IMR-90 (cell line): ENCODE measurements at regions not wholly inside any gene's neighbourhood (a gene's known extent, or its start where the extent isn't known, plus 50 kb on each side); places are given as distances from the start of the nearest gene placed in this dataset.

Experiments used
- ATAC-seq: fragments of 200-7000 bp; cut with Tn5 transposase; 2 replicates; pipeline ENCODE4 v1.9.1; 2020; ENCODE audit warnings: low read depth, mild to moderate bottlenecking, moderate library complexity
- BruUV-seq: library from RNA; stranded (reverse); fragments of 400-500 nt; replicated peaks from 2 replicates; lab custom pipeline; 2021; lab: Mats Ljungman, UMichigan
- CTCF ChIA-PET: fragments of 300-600 bp; formaldehyde crosslinking; extraction: SDS; loops from one replicate; lab custom pipeline; 2021; ENCODE audit warnings: antibody characterized with exemption; lab: Yijun Ruan, JAX
- POLR2A ChIA-PET: fragments of 300-600 bp; sonication (Branson Sonifier 250); formaldehyde crosslinking; loops from one replicate; lab custom pipeline; 2022; ENCODE audit warnings: antibody characterized with exemption; ENCODE audit not compliant: unreplicated experiment; lab: Charles Lee
- DNase-seq: peaks from one replicate; pipeline ENCODE4 v3.0.0; 2013
- H2AFZ ChIP-seq: replicated peaks from 2 replicates; pipeline ENCODE3; 2013; ENCODE audit warnings: low read length, mild to moderate bottlenecking; ENCODE audit not compliant: poor library complexity
- H2AK5ac ChIP-seq: 2 replicates; pipeline ENCODE4 v1.6.1; 2013; ENCODE audit warnings: low read depth, low read length, inconsistent platforms
- H2AK9ac ChIP-seq: replicated peaks from 2 replicates; pipeline ENCODE3; 2013; ENCODE audit warnings: mild to moderate bottlenecking, low read depth, low read length, moderate library complexity; ENCODE audit not compliant: poor library complexity
- H2BK120ac ChIP-seq: 2 replicates; pipeline ENCODE4 v1.6.1; 2013; ENCODE audit warnings: low read depth, low read length, inconsistent platforms
- H2BK15ac ChIP-seq: 3 replicates; pipeline ENCODE4 v1.6.1; 2013; ENCODE audit warnings: low read depth, low read length, inconsistent platforms
- H2BK20ac ChIP-seq: 2 replicates; pipeline ENCODE4 v1.6.1; 2013; ENCODE audit warnings: low read depth, mild to moderate bottlenecking, inconsistent platforms, low read length, moderate library complexity
- H2BK5ac ChIP-seq: 2 replicates; pipeline ENCODE4 v1.6.1; 2013; ENCODE audit warnings: mild to moderate bottlenecking, low read depth, low read length, inconsistent platforms; ENCODE audit not compliant: poor library complexity, severe bottlenecking
- H3K14ac ChIP-seq: replicated peaks from 2 replicates; pipeline ENCODE4 v1.6.1; 2013; ENCODE audit warnings: low read depth, low read length, inconsistent platforms
- H3K18ac ChIP-seq: 2 replicates; pipeline ENCODE4 v1.6.1; 2013; ENCODE audit warnings: low read depth, low read length, control low read depth
- H3K23ac ChIP-seq: 2 replicates; pipeline ENCODE4 v1.6.1; 2013; ENCODE audit warnings: low read depth, low read length, inconsistent platforms
- H3K27ac ChIP-seq: 2 replicates; pipeline ENCODE4 v1.5.1; 2013; ENCODE audit warnings: mild to moderate bottlenecking, control low read depth, low read length; ENCODE audit not compliant: insufficient read depth
- H3K27me3 ChIP-seq: 2 replicates; pipeline ENCODE4 v1.6.1; 2013; ENCODE audit warnings: low read length; ENCODE audit not compliant: control insufficient read depth, insufficient read depth
- H3K36me3 ChIP-seq: 2 replicates; pipeline ENCODE4 v1.6.1; 2013; ENCODE audit warnings: low read length, mixed read lengths; ENCODE audit not compliant: control insufficient read depth, insufficient read depth
- H3K4ac ChIP-seq: 2 replicates; pipeline ENCODE4 v1.6.1; 2013; ENCODE audit warnings: low read depth, low read length, inconsistent platforms
- H3K4me1 ChIP-seq: 2 replicates; pipeline ENCODE4 v1.6.1; 2013; ENCODE audit warnings: low read length, mixed read lengths; ENCODE audit not compliant: control insufficient read depth, insufficient read depth
- H3K4me2 ChIP-seq: 2 replicates; pipeline ENCODE4 v1.6.1; 2013; ENCODE audit warnings: low read depth, mild to moderate bottlenecking, control low read depth, low read length, moderate library complexity
- H3K4me3 ChIP-seq: 2 replicates; pipeline ENCODE4 v1.5.1; 2013; ENCODE audit warnings: low read depth, mild to moderate bottlenecking, control low read depth, low read length, moderate library complexity; ENCODE audit not compliant: insufficient read depth
- H3K56ac ChIP-seq: 2 replicates; pipeline ENCODE4 v1.6.1; 2013; ENCODE audit warnings: low read length, inconsistent platforms; ENCODE audit not compliant: insufficient read depth; ENCODE audit errors: extremely low read depth
- H3K79me1 ChIP-seq, 2 experiments: 2 replicates each; pipeline ENCODE4 v1.6.1; 2013; ENCODE audit warnings: low read length in 2 of 2, inconsistent platforms in 1 of 2, low read depth in 1 of 2
- H3K9ac ChIP-seq: 2 replicates; pipeline ENCODE4 v1.6.1; 2013; ENCODE audit warnings: low read depth, low read length, control low read depth
- H3K9me1 ChIP-seq: 2 replicates; pipeline ENCODE4 v1.6.1; 2013; ENCODE audit warnings: low read length, inconsistent platforms; ENCODE audit not compliant: insufficient read depth
- H3K9me3 ChIP-seq: 2 replicates; pipeline ENCODE4 v1.6.1; 2013; ENCODE audit warnings: low read length; ENCODE audit not compliant: control insufficient read depth, insufficient read depth
- H4K20me1 ChIP-seq: 2 replicates; pipeline ENCODE4 v1.6.1; 2013; ENCODE audit warnings: low read length, inconsistent platforms; ENCODE audit not compliant: insufficient read depth
- H4K5ac ChIP-seq: 2 replicates; pipeline ENCODE4 v1.6.1; 2013; ENCODE audit warnings: mild to moderate bottlenecking, low read depth, low read length, control low read depth
- H4K8ac ChIP-seq, 2 experiments: 2 replicates each; pipeline ENCODE4 v1.6.1; 2013; ENCODE audit warnings: low read depth in 2 of 2, low read length in 2 of 2, control low read depth in 1 of 2, inconsistent platforms in 1 of 2
- H4K91ac ChIP-seq: 2 replicates; pipeline ENCODE4 v1.6.1; 2013; ENCODE audit warnings: low read depth, low read length, inconsistent platforms; ENCODE audit not compliant: insufficient read depth
- BHLHE40 ChIP-seq: fragments of 150-350 bp; IDR thresholded peaks from 2 replicates; pipeline ENCODE4 v1.6.1; 2016; ENCODE audit warnings: mild to moderate bottlenecking, low read depth, low read length
- CEBPB ChIP-seq: IDR thresholded peaks from 2 replicates; pipeline ENCODE4 v1.6.1; 2012; ENCODE audit warnings: low read depth, low read length, improper control_type of control experiment
- CHD1 ChIP-seq: IDR thresholded peaks from 2 replicates; pipeline ENCODE4 v1.6.1; 2012; ENCODE audit warnings: low read depth, low read length, improper control_type of control experiment
- CTCF ChIP-seq: conservative IDR thresholded peaks from 2 replicates; pipeline ENCODE4 v1.5.1; 2012; ENCODE audit warnings: mild to moderate bottlenecking, low read depth, low read length, improper control_type of control experiment
- ELK1 ChIP-seq: fragments of 150-350 bp; IDR thresholded peaks from 2 replicates; pipeline ENCODE4 v1.6.1; 2016; ENCODE audit warnings: low read depth, mild to moderate bottlenecking, low read length, moderate library complexity, borderline replicate concordance
- FOS ChIP-seq: fragments of 150-350 bp; IDR thresholded peaks from 2 replicates; pipeline ENCODE4 v1.6.1; 2016; ENCODE audit warnings: low read depth, low read length
- MAFK ChIP-seq: IDR thresholded peaks from 2 replicates; pipeline ENCODE4 v1.6.1; 2012; ENCODE audit warnings: low read depth, low read length, improper control_type of control experiment
- MAZ ChIP-seq: IDR thresholded peaks from 2 replicates; pipeline ENCODE4 v1.6.1; 2012; ENCODE audit warnings: low read depth, mild to moderate bottlenecking, low read length, improper control_type of control experiment, moderate library complexity, borderline replicate concordance
- NFE2L2 ChIP-seq: fragments of 150-350 bp; IDR thresholded peaks from 2 replicates; pipeline ENCODE4 v1.6.1; 2016; ENCODE audit warnings: low read depth, mild to moderate bottlenecking, low read length
- POLR2A ChIP-seq: IDR thresholded peaks from 2 replicates; pipeline ENCODE4 v1.6.1; 2012; ENCODE audit warnings: mild to moderate bottlenecking, low read depth, low read length
- RAD21 ChIP-seq: IDR thresholded peaks from 2 replicates; pipeline ENCODE4 v1.6.1; 2012; ENCODE audit warnings: low read length, improper control_type of control experiment
- RFX5 ChIP-seq: IDR thresholded peaks from 2 replicates; pipeline ENCODE4 v1.8.0; 2012; ENCODE audit warnings: low read depth, mild to moderate bottlenecking, low read length, moderate library complexity
- SMC3 ChIP-seq: fragments of 150-350 bp; IDR thresholded peaks from 2 replicates; pipeline ENCODE4 v1.6.1; 2016; ENCODE audit warnings: low read depth, mild to moderate bottlenecking, antibody characterized with exemption, low read length, moderate library complexity
- USF2 ChIP-seq: fragments of 150-350 bp; IDR thresholded peaks from 2 replicates; pipeline ENCODE4 v1.6.1; 2017; ENCODE audit warnings: mild to moderate bottlenecking, antibody characterized with exemption, low read length, low read depth
- WGBS, 2 experiments: methylation state at CpG; one replicate each; pipeline versions ENCODE4 v1.1.5 to v1.1.7; 2013; ENCODE audit warnings: missing lambda C conversion rate in 2 of 2; ENCODE audit not compliant: insufficient read length in 1 of 2; ENCODE audit errors: extremely low coverage in 2 of 2; 5-methylcytosine and 5-hydroxymethylcytosine counted together
- dilution Hi-C: fragments of 300-500 bp; cut with HindIII; formaldehyde crosslinking; loops from one replicate; pipeline ENCODE4 v1.14.3; 2018; ENCODE audit warnings: low sequenced_read_pairs; ENCODE audit not compliant: unreplicated experiment
- in situ Hi-C: fragments of 300-500 bp; cut with MboI; formaldehyde crosslinking; loops from 3 replicates; pipeline ENCODE4 v1.14.3; 2019; ENCODE audit warnings: low sequenced_read_pairs, inconsistent platforms, mixed read lengths
- intact Hi-C: fragments of 100-400 bp; cut with micrococcal nuclease; formaldehyde crosslinking; loops from 2 replicates; pipeline ENCODE4 v1.10.0; 2022

GRCh38 chr2:16971722-16972234 is 306.1 kb upstream of the CYRIA start:
- DNase-seq (no peak), ATAC-seq (no peak)
- no peaks in the 10 kb centered on the region for H3K79me1 ChIP-seq
- H4K20me1 ChIP-seq, result no peaks in the 10 kb centered on the region
- no peak overlapping the region for H2BK120ac ChIP-seq
- H3K18ac ChIP-seq, result no peak overlapping the region
- no peaks in the 10 kb centered on the region for H3K27me3 ChIP-seq
- H3K27ac ChIP-seq, result no peak overlapping the region
- H2AFZ ChIP-seq, result no peak overlapping the region
- H3K4me3 ChIP-seq, result no peak overlapping the region
- TF ChIP-seq ELK1 (no peak), NFE2L2 (no peak), RFX5 (no peak), CHD1 (no peak), SMC3 (no peak), POLR2A (no peak), MAFK (no peak), FOS (no peak), USF2 (no peak), CEBPB (no peak), MAZ (no peak), RAD21 (no peak), BHLHE40 (no peak), CTCF (no peak)
- no peaks in the 10 kb centered on the region for H3K4me1 ChIP-seq
- no peaks in the 10 kb centered on the region; the same call in 1 of the 2 replicates for H3K9me3 ChIP-seq
- ChIA-PET POLR2A (no interaction called here), CTCF (no interaction called here)
- H3K9me1 ChIP-seq, result no peaks in the 10 kb centered on the region
- H3K36me3 ChIP-seq, result no peaks in the 10 kb centered on the region
- in situ Hi-C loops (no loop called here), dilution Hi-C loops (no loop called here), intact Hi-C loops (no loop called here)
- no peak overlapping the region for H4K8ac ChIP-seq
- H4K5ac ChIP-seq, result no peak overlapping the region
- BruUV-seq, result no TSS peak
- H2BK5ac ChIP-seq, result no peak overlapping the region
- no peak overlapping the region for H3K4me2 ChIP-seq
- no CpG with 5 or more reads among the region's 4 CpGs for WGBS, 2 experiments
- no peak overlapping the region for H3K56ac ChIP-seq
- H2BK20ac ChIP-seq, result no peak overlapping the region
- H3K14ac ChIP-seq, result no peak overlapping the region
- H2AK5ac ChIP-seq, result no peak overlapping the region
- no peak overlapping the region for H4K91ac ChIP-seq
- H2AK9ac ChIP-seq, result no peak overlapping the region
- no peak overlapping the region for H2BK15ac ChIP-seq
- no peak overlapping the region for H3K4ac ChIP-seq
- no peak overlapping the region for H3K23ac ChIP-seq
- no peak overlapping the region for H3K9ac ChIP-seq
